ENCODE measurements at regions not wholly inside any gene's neighbourhood (a gene's known extent, or its start where the extent isn't known, plus 50 kb on each side); places are given as distances from the start of the nearest gene placed in this dataset.
"Not testable (repeated sequence)": the region's sequence is repeated elsewhere in the genome, so short reads cannot be mapped to it uniquely, and the experiment has no call there.

DNA sequence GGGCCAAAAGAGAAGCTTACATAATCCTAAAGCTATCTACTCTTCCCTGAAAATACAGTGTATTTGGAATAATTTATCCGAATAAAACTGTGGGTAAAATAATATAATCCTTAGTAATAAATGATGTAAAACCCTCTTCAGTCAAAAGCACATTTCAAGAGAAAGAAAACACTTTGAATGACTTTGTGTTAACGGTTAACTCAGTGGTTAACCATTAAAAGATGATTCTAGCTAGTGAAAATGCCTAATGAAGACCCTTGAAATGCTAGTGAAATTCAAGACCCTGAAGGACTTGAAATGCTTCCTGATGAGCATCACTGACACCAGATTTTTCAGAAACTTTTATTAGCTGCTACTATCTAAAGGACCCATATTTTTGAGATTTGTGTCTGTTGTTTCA, 70.7 kb downstream of the COX7C start:
- DNase-seq (ENCODE audit: low read depth), result no peak
- no peak overlapping the region for H3K4me3 ChIP-seq (ENCODE audit: low read depth, low read length)
- TF ChIP-seq, protein P1, sequence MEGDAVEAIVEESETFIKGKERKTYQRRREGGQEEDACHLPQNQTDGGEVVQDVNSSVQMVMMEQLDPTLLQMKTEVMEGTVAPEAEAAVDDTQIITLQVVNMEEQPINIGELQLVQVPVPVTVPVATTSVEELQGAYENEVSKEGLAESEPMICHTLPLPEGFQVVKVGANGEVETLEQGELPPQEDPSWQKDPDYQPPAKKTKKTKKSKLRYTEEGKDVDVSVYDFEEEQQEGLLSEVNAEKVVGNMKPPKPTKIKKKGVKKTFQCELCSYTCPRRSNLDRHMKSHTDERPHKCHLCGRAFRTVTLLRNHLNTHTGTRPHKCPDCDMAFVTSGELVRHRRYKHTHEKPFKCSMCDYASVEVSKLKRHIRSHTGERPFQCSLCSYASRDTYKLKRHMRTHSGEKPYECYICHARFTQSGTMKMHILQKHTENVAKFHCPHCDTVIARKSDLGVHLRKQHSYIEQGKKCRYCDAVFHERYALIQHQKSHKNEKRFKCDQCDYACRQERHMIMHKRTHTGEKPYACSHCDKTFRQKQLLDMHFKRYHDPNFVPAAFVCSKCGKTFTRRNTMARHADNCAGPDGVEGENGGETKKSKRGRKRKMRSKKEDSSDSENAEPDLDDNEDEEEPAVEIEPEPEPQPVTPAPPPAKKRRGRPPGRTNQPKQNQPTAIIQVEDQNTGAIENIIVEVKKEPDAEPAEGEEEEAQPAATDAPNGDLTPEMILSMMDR (IDR thresholded peaks at IDR 0.05; ENCODE audit: insufficient read depth, low read length), result no peak

DNA sequence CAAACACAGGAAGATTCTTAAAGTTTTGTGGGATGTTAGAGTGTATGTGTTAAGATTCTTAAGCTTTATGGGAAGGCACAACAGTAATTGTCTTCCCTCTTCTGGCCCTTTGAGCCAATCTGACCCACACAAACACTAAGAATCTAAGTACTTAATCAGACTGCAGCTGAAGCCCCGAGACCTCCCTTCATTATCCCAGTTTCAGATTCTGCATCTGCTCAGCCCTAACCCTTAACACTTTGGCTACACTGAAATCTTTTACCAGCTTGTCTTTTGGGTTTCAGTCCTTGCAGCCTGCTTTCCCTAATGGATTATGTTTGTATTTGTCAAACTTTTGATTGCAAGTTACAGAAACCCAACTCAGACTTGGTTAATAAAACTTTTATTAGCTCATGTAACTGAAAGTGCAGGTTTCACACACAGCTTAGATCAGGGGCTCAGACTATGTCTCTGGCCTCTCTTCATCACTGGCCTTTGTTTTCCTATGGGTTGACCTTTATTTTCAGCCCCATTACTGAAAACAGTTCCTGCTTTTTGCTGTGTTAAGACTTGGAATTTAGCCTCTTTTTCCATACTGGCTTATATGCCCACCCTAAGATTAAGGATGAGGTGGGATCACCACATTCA, 71.5 kb downstream of the COX7C start:
- TF ChIP-seq, protein P1 (IDR thresholded peaks at IDR 0.05; ENCODE audit: insufficient read depth, low read length), result no peak
- no peak for DNase-seq (ENCODE audit: low read depth)
- no peak overlapping the region for H3K4me3 ChIP-seq (ENCODE audit: low read depth, low read length)

DNA sequence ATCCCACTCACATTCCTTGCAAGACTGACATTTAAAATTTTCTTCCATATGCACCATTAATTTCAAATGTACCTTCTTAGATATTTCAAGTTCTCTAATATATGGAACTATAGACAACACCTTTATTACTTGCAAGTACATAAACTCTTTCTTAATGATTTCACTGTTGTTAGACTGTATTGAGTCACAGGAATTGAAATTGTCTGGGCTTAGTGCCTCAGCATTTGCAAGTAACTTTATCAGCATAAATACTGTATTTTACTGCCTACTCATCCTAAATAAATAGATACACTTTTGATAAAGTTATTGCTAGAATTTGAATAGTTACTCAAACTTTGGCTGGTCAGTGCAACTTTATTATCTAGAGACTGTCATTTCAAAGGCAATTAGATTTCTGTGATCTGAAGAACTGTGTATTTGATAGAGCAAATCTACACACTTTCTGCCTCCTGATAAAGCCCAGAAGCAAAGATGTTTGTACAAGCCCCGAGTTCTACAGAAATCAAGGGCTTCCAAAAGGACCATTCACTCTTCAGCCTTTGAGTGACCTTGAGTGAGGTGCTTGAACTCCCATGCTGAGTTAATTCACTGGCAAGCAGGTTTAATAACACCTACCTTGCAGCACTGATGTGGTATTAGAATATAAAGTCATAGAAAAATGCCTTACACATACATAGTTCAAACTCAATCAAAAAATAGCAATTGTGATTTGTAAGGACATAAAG, 91.6 kb downstream of the COX7C start:
- TF ChIP-seq, protein P1 (IDR thresholded peaks at IDR 0.05; ENCODE audit: insufficient read depth, low read length), result no peak
- DNase-seq (ENCODE audit: low read depth), result no peak
- H3K4me3 ChIP-seq (ENCODE audit: low read depth, low read length), result no peak overlapping the region

DNA sequence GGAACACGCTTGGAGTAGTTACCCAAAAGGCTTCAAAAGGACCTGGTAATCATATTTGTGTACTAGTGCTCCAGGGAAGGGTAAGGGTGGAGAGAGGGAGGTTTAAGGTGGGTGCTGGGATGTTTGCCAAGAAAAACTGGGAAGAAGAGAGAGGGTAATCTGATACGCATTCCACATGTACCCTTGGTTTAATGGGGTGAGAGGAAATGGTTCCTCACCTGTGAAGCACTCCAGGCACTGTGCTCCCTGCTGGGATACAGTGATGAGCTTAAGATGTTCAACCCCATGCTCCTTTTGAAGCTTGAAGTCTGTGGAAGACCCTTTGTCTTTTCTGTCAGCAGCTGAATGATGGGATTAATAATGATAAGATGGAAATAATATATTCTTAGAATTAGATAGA, 98.4 kb downstream of the COX7C start:
- H3K4me3 ChIP-seq (ENCODE audit: low read depth, low read length), result no peak overlapping the region
- no peak for DNase-seq (ENCODE audit: low read depth)
- TF ChIP-seq, protein P1 (IDR thresholded peaks at IDR 0.05; ENCODE audit: insufficient read depth, low read length), result no peak

GRCh38 chr5:86731319-86732117, 113.8 kb downstream of the COX7C start:
- H3K4me3 ChIP-seq (ENCODE audit: low read depth, low read length); DNase-seq (ENCODE audit: low read depth): not testable (repeated sequence)

- TF ChIP-seq, protein P1 (IDR thresholded peaks at IDR 0.05; ENCODE audit: insufficient read depth, low read length), result no peak
- H3K4me3 ChIP-seq (ENCODE audit: low read depth, low read length), result no peak overlapping the region
- no peak for DNase-seq (ENCODE audit: low read depth)
Measured at GRCh38 chr5:86735370-86735769, 117.6 kb downstream of the COX7C start.

GRCh38 chr5:86737579-86737978, 119.8 kb downstream of the COX7C start:
- H3K4me3 ChIP-seq (ENCODE audit: low read depth, low read length), result no peak overlapping the region
- no peak for DNase-seq (ENCODE audit: low read depth)
- TF ChIP-seq, protein P1 (IDR thresholded peaks at IDR 0.05; ENCODE audit: insufficient read depth, low read length), result no peak

All from fibroblast of the aortic adventitia (primary cell).